ENCODE measurements at regions not wholly inside any gene's neighbourhood (a gene's known extent, or its start where the extent isn't known, plus 50 kb on each side); places are given as distances from the start of the nearest gene placed in this dataset.
"Not testable (repeated sequence)": the region's sequence is repeated elsewhere in the genome, so short reads cannot be mapped to it uniquely, and the experiment has no call there.

- no peak for TF ChIP-seq CTCF (IDR thresholded peaks at IDR 0.05; ENCODE audit: borderline replicate concordance, insufficient read depth, low read depth, low read length)
- no peak overlapping the region for H3K4me3 ChIP-seq (ENCODE audit: low read depth, low read length)
Observed at GRCh38 chr4:23028875-23029274, 336.1 kb downstream of the GBA3 start.

GRCh38 chr4:23023666-23024065, 330.9 kb downstream of the GBA3 start:
- TF ChIP-seq CTCF (IDR thresholded peaks at IDR 0.05; ENCODE audit: borderline replicate concordance, insufficient read depth, low read depth, low read length): no peak

GRCh38 chr4:23023121-23023520, 330.4 kb downstream of the GBA3 start:
- no peak overlapping the region for H3K4me3 ChIP-seq (ENCODE audit: low read depth, low read length)
- TF ChIP-seq CTCF (IDR thresholded peaks at IDR 0.05; ENCODE audit: borderline replicate concordance, insufficient read depth, low read depth, low read length): no peak

More at GRCh38 chr4:23023666-23024065, 330.9 kb downstream of the GBA3 start:
- H3K4me3 ChIP-seq (ENCODE audit: low read depth, low read length): no peak overlapping the region

GRCh38 chr4:23022032-23022431, 329.3 kb downstream of the GBA3 start:
- H3K4me3 ChIP-seq (ENCODE audit: low read depth, low read length): no peak overlapping the region
- no peak for TF ChIP-seq CTCF (IDR thresholded peaks at IDR 0.05; ENCODE audit: borderline replicate concordance, insufficient read depth, low read depth, low read length)

- TF ChIP-seq CTCF (IDR thresholded peaks at IDR 0.05; ENCODE audit: borderline replicate concordance, insufficient read depth, low read depth, low read length): no peak
- no peak overlapping the region for H3K4me3 ChIP-seq (ENCODE audit: low read depth, low read length)
Observed at GRCh38 chr4:23021040-23021439, 328.3 kb downstream of the GBA3 start.

GRCh38 chr4:23020399-23020798, 327.7 kb downstream of the GBA3 start:
- H3K4me3 ChIP-seq (ENCODE audit: low read depth, low read length): not testable (repeated sequence)

GRCh38 chr4:23016981-23017380, 324.2 kb downstream of the GBA3 start:
- no peak overlapping the region for H3K4me3 ChIP-seq (ENCODE audit: low read depth, low read length)
- no peak for TF ChIP-seq CTCF (IDR thresholded peaks at IDR 0.05; ENCODE audit: borderline replicate concordance, insufficient read depth, low read depth, low read length)

- no peak overlapping the region for H3K4me3 ChIP-seq (ENCODE audit: low read depth, low read length)
- TF ChIP-seq CTCF (IDR thresholded peaks at IDR 0.05; ENCODE audit: borderline replicate concordance, insufficient read depth, low read depth, low read length): no peak
Observed at GRCh38 chr4:23015821-23016220, 323.1 kb downstream of the GBA3 start.
